Osteoblast (primary cell): ENCODE measurements at regions not wholly inside any gene's neighbourhood (a gene's known extent, or its start where the extent isn't known, plus 50 kb on each side); places are given as distances from the start of the nearest gene placed in this dataset.

Experiments
- DNase-seq: peaks from one replicate; pipeline ENCODE4 v3.0.0; 2011; ENCODE audit warnings: low spot score, mixed read lengths; ENCODE audit not compliant: insufficient read length; ENCODE audit errors: missing footprints
- H2AFZ ChIP-seq: 2 replicates; pipeline ENCODE4 v1.6.0; 2011; ENCODE audit warnings: mild to moderate bottlenecking, low read length
- H3K27ac ChIP-seq: 2 replicates; pipeline ENCODE4 v1.5.1; 2011; ENCODE audit warnings: mild to moderate bottlenecking, low read depth, low read length, moderate library complexity
- H3K27me3 ChIP-seq: 2 replicates; pipeline ENCODE4 v1.6.0; 2012; ENCODE audit warnings: mild to moderate bottlenecking, control low read depth, inconsistent platforms, low read length, moderate library complexity; ENCODE audit not compliant: insufficient read depth
- H3K36me3 ChIP-seq: 2 replicates; pipeline ENCODE4 v1.5.1; 2011; ENCODE audit warnings: mild to moderate bottlenecking, low read length, control low read depth, moderate library complexity; ENCODE audit not compliant: insufficient read depth
- H3K4me1 ChIP-seq: 2 replicates; pipeline ENCODE4 v1.5.1; 2011; ENCODE audit warnings: mild to moderate bottlenecking, low read length, control low read depth, moderate library complexity; ENCODE audit not compliant: insufficient read depth
- H3K4me2 ChIP-seq: 2 replicates; pipeline ENCODE4 v1.6.0; 2011; ENCODE audit warnings: mild to moderate bottlenecking, low read length; ENCODE audit not compliant: insufficient read depth
- H3K4me3 ChIP-seq: fragments of 200-600 bp; sonication (generic); 3 replicates; pipeline ENCODE4 v1.5.1; 2012; ENCODE audit warnings: mild to moderate bottlenecking, low read length, inconsistent platforms; ENCODE audit not compliant: insufficient read depth
- H3K79me2 ChIP-seq: 2 replicates; pipeline ENCODE4 v1.6.0; 2012; ENCODE audit warnings: mild to moderate bottlenecking, low read length, control low read depth, inconsistent platforms; ENCODE audit not compliant: insufficient read depth
- H3K9me3 ChIP-seq: 2 replicates; pipeline ENCODE4 v1.5.1; 2011; ENCODE audit warnings: low read depth, low read length, control low read depth
- H4K20me1 ChIP-seq: 2 replicates; pipeline ENCODE4 v1.6.0; 2012; ENCODE audit warnings: mild to moderate bottlenecking, low read length, control low read depth; ENCODE audit not compliant: insufficient read depth
- CTCF ChIP-seq: IDR thresholded peaks from 2 replicates; pipeline ENCODE4 v1.5.1; 2011; ENCODE audit warnings: mild to moderate bottlenecking, low read depth, low read length, moderate library complexity; ENCODE audit errors: extremely low read depth

- H4K20me1 ChIP-seq: no peaks in the 10 kb centered on the region
- TF ChIP-seq CTCF: no peak
Measured at GRCh38 chr16:10305912-10306311, 79.9 kb upstream of the ATF7IP2 start.

GRCh38 chr16:10308305-10309193 lies 77.3 kb upstream of the ATF7IP2 start:
- H3K9me3 ChIP-seq: no peaks in the 10 kb centered on the region
- H3K4me2 ChIP-seq: no peak overlapping the region
- no peaks in the 10 kb centered on the region for H4K20me1 ChIP-seq
- no peaks in the 10 kb centered on the region for H3K27me3 ChIP-seq
- H3K79me2 ChIP-seq: no peaks in the 10 kb centered on the region
- H2AFZ ChIP-seq: no peak overlapping the region
- H3K4me1 ChIP-seq: no peaks in the 10 kb centered on the region
- no peak overlapping the region for H3K4me3 ChIP-seq
- no peak for TF ChIP-seq CTCF
- no peak overlapping the region for H3K27ac ChIP-seq
- no peaks in the 10 kb centered on the region for H3K36me3 ChIP-seq
- DNase-seq: no peak

More at GRCh38 chr16:10305912-10306311, 79.9 kb upstream of the ATF7IP2 start:
- no peaks in the 10 kb centered on the region for H3K4me1 ChIP-seq
- no peak overlapping the region for H3K4me3 ChIP-seq
- H3K27me3 ChIP-seq: no peaks in the 10 kb centered on the region
- no peak for DNase-seq
- H3K4me2 ChIP-seq: no peak overlapping the region
- no peak overlapping the region for H2AFZ ChIP-seq
- H3K36me3 ChIP-seq: no peaks in the 10 kb centered on the region
- no peaks in the 10 kb centered on the region for H3K9me3 ChIP-seq
- no peaks in the 10 kb centered on the region for H3K79me2 ChIP-seq
- H3K27ac ChIP-seq: no peak overlapping the region

GRCh38 chr16:10309271-10309932 lies 76.5 kb upstream of the ATF7IP2 start:
- Histone ChIP-seq H2AFZ (no peak overlapping the region), H3K4me2 (no peak overlapping the region), H3K4me1 (no peaks in the 10 kb centered on the region), H3K27ac (no peak overlapping the region), H4K20me1 (no peaks in the 10 kb centered on the region), H3K9me3 (no peaks in the 10 kb centered on the region), H3K27me3 (no peaks in the 10 kb centered on the region), H3K79me2 (no peaks in the 10 kb centered on the region), H3K36me3 (no peaks in the 10 kb centered on the region), H3K4me3 (no peak overlapping the region)
- DNase-seq: no peak
- TF ChIP-seq CTCF: no peak

GRCh38 chr16:10312008-10312407 lies 73.9 kb upstream of the ATF7IP2 start:
- Histone ChIP-seq H3K4me2 (no peak overlapping the region), H3K27me3 (no peaks in the 10 kb centered on the region), H3K4me1 (no peaks in the 10 kb centered on the region), H3K36me3 (no peaks in the 10 kb centered on the region), H3K27ac (no peak overlapping the region), H3K4me3 (no peak overlapping the region), H2AFZ (no peak overlapping the region), H3K79me2 (no peaks in the 10 kb centered on the region), H4K20me1 (no peaks in the 10 kb centered on the region), H3K9me3 (no peaks in the 10 kb centered on the region)
- no peak for DNase-seq
- no peak for TF ChIP-seq CTCF
